ENCODE measurements at regions not wholly inside any gene's neighbourhood (a gene's known extent, or its start where the extent isn't known, plus 50 kb on each side); places are given as distances from the start of the nearest gene placed in this dataset.

- no peak for TF ChIP-seq GATA2 (IDR thresholded peaks at IDR 0.05; ENCODE audit: low read depth, low read length)
- no peak for TF ChIP-seq GATA3 (IDR thresholded peaks at IDR 0.05; ENCODE audit: low read depth, low read length)
Measured at GRCh38 chr2:239609162-239609561, 208.3 kb upstream of the HDAC4 start.

DNA sequence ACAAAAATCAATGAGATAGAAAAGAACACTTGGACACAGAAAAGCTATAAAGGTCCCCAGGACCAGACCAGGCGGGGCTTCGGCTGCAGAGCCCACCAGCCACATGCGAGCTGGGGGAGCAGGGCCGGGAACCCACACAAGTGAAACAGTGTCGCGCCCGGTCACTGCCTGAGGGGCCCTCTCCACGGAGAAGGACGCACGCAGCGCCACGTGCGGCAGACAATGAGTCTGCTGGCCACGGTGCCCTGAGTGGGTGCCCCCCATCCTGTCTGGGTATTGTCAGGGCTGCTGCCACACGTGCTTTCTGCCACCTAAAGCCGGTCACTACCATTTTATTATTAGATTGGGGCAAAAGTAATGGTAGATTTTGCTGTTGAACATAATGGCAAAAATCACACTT is 207.9 kb upstream of the HDAC4 start:
- TF ChIP-seq GATA2 (IDR thresholded peaks at IDR 0.05; ENCODE audit: low read depth, low read length) = no peak

DNA sequence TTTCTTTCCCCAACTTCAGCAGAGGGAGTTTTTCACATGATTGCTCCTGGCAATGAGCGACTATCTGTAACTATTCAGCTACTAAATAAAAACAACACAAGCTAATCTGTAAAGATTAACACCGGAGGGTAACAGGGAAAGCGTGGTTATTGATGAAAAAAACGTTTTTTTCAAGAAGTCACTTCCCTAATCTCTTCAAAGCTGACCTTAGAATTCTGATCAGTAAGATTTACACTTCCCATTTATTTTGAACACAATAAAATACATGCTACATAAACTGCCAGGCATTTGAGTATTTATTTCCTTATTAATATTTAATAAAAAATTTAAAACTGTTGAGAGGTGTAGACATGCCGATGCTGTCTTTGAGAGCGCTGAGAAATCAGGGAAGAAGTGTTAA is 207.4 kb upstream of the HDAC4 start:
- TF ChIP-seq GATA2 (IDR thresholded peaks at IDR 0.05; ENCODE audit: low read depth, low read length) (no peak), GATA3 (IDR thresholded peaks at IDR 0.05; ENCODE audit: low read depth, low read length) (no peak)

- TF ChIP-seq GATA2 (IDR thresholded peaks at IDR 0.05; ENCODE audit: low read depth, low read length) = no peak
- TF ChIP-seq GATA3 (IDR thresholded peaks at IDR 0.05; ENCODE audit: low read depth, low read length) = no peak
Measured at GRCh38 chr2:239607517-239608191, 206.8 kb upstream of the HDAC4 start.

DNA sequence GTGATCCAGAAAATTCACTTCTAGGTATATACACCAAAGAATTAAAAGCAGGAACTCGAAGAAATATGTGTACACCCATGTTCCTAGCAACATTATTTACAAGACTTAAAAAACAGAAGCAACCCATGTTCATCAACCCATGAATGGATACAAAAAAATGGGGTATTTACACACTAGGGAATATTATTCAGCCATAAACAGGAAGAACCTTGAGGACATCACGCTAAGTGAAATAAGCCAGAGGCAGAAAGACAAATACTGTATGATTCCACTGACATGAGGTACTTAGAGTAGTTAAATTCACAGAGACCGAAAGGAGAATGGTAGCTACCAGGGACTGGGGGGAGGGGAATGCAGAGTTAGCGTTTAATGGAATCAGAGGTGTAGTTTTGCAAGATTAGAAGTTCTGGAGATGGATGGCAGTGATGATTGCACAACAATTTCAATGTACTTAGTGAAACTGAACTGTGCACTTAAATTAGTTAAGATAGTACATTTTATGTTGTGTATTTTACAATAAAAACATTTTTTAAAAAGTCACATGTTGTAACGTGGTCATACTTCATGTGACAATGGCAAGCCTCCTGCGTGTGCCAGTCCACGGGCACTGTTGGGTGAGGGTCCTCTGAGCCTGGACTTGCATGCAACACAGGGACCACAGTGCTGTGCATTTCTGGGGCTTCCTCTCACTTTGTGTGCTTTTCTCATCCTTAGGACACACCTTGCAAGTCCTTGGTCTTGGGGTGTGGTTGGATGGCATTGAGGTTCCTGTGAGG is 206.1 kb upstream of the HDAC4 start:
- no peak for TF ChIP-seq GATA2 (IDR thresholded peaks at IDR 0.05; ENCODE audit: low read depth, low read length)
- no peak for TF ChIP-seq GATA3 (IDR thresholded peaks at IDR 0.05; ENCODE audit: low read depth, low read length)

DNA sequence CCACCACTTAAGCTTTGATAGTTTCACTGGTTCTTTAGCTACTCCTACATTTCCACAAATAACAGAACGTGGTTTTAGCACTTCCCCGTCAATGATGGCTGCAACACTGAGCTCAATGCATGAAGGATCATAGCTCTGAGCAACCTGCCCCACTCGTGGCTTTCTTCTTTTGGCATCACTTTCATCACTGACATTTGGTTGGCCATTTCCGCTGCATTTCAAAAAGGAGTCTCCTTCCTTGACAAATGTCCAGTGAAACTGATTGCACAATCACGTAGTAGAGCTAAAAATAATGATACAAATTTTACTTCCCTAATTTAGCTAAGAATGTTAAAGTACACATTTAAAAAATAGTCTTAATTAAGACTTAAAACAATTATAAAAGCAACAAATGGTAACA is 205.2 kb upstream of the HDAC4 start:
- no peak for TF ChIP-seq GATA3 (IDR thresholded peaks at IDR 0.05; ENCODE audit: low read depth, low read length)
- TF ChIP-seq GATA2 (IDR thresholded peaks at IDR 0.05; ENCODE audit: low read depth, low read length) = no peak

DNA sequence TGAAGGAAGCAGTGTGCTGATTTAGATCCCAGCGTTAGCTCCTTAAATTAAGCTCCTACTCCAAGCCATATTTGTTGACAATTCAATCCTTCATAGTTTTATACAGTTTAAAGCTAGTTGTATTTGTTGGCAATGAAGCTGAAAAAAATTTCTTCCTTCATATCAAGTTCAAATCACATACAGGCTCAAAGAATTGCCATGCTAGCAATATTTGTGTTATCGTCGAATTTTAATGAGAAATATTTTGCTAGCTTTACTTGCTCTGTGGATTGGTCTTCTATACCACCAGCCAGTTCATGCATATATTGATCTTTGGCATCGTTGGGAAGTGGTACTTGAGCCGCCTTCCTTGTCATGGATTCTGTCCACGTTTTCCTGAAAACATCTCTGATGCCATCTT is 204.6 kb upstream of the HDAC4 start:
- no peak for TF ChIP-seq GATA3 (IDR thresholded peaks at IDR 0.05; ENCODE audit: low read depth, low read length)
- TF ChIP-seq GATA2 (IDR thresholded peaks at IDR 0.05; ENCODE audit: low read depth, low read length) = no peak

DNA sequence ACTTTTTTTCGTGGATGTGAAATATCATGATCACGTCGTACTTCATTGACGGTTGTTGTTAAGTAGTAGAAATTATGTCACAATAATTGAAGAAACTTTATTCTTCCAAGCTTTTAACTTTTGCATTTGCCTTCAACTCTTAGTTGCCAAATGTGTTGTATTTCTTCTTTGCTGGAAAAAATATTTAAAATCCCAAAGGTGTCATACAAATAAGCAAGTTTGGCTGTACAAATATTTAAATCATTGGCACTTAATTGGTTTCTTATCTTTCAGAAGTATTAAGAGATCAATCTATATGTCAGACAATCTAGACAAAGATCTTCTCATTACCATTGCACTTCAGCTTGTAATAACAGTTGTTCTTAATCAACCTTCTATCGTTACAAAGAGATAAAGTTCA is 204.0 kb upstream of the HDAC4 start:
- TF ChIP-seq GATA2 (IDR thresholded peaks at IDR 0.05; ENCODE audit: low read depth, low read length) (no peak), GATA3 (IDR thresholded peaks at IDR 0.05; ENCODE audit: low read depth, low read length) (no peak)

DNA sequence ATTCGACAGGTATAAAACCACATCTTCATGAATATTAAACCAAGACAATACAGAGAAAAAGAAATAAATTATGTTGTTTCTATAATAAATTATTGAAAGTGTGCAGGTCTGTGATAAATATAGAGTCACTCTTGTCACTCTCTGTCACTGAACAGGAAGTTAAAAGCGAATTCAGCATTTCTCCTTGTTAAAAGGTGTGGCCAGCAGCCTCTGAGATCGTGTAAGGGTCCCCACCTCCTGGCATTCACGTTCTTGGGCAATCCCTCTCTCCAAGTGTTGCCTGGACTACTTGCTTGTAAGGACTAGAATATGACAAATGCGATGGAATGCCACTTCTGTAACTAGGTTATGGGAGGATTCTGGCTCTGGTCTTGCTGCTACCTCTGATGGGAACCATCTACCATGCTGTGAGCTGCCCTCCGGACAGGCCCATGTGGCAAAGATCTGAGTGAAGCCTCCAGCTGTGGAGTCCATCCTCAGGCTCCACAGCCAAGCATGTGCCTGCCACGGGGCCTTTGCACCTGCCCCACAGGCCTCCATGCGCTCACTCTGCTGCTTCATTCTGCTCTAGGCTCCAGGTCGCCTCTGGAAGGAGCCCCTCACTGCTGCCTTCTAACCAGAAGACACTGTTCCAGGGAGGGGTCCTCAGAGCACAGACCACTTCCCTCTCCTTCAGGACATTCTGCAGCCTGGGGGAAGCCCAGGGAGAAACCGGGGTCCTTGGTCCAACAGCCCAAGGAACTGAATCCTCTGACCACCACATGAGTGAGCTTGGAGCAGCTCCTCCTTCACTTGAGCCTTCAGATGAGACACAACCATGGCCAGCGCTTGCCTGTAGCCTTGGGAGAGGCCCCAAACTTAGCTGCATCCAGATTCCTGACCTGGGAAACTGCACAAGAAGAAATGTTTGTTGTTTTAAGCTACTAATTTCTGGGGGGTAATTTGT is 202.9 kb upstream of the HDAC4 start:
- TF ChIP-seq GATA3 (IDR thresholded peaks at IDR 0.05; ENCODE audit: low read depth, low read length) (no peak), GATA2 (IDR thresholded peaks at IDR 0.05; ENCODE audit: low read depth, low read length) (no peak)

GRCh38 chr2:239602290-239603282 is 201.8 kb upstream of the HDAC4 start:
- TF ChIP-seq GATA3 (IDR thresholded peaks at IDR 0.05; ENCODE audit: low read depth, low read length) (no peak), GATA2 (IDR thresholded peaks at IDR 0.05; ENCODE audit: low read depth, low read length) (no peak)

DNA sequence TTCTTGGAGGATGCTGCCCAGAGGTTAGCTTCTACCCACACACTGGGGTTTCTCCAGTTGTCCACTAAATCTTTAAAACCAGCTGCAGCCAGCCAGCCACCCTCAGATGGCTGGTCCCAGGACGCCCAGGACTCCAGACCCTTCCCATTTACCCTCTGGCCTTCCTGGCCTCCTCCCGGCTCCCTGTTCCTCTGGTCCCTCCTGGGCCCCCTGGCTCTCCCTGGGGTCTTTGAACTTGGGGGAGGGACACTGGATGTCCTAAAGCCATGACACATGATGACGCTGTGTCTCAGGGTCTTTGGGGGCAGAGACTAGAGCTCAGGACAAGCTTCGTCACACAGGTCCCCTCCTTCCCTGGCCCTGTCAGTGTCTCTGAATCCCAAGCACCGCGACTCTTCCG is 201.1 kb upstream of the HDAC4 start:
- TF ChIP-seq GATA3 (IDR thresholded peaks at IDR 0.05; ENCODE audit: low read depth, low read length) (no peak), GATA2 (IDR thresholded peaks at IDR 0.05; ENCODE audit: low read depth, low read length) (no peak)

DNA sequence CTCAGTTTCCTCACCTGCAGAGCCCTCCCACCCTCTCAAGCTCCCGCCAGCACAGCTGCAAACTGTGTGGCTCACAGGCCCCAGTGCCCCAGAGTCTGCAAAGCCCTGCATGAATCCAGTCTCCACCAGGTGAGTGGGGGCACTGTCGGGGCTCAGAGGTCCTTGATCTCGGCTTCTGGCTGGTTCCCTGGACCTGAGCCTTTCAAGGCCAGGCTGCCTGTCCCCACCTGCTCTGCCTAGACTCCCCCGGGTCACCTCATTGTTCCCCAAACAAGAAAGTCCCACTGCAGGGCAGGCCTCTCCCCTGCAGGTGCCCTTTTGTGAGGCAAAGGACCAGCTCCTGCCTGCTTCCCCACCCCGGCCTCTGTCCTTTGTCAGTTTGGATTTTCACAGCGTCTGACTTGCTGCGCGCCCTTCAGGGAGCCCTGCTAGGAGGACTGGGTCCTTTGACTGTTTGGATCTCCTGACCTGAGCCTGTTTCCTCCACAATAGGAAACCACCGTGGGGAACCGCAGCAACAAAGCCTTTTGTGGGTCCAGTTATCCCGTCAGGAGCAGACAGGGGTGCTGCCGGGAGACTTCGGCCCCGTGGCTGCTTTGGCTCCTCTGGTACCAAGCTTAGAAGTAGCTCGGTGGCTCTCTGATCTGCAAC is 200.5 kb upstream of the HDAC4 start:
- TF ChIP-seq GATA2 (IDR thresholded peaks at IDR 0.05; ENCODE audit: low read depth, low read length) (no peak), GATA3 (IDR thresholded peaks at IDR 0.05; ENCODE audit: low read depth, low read length) (no peak)

DNA sequence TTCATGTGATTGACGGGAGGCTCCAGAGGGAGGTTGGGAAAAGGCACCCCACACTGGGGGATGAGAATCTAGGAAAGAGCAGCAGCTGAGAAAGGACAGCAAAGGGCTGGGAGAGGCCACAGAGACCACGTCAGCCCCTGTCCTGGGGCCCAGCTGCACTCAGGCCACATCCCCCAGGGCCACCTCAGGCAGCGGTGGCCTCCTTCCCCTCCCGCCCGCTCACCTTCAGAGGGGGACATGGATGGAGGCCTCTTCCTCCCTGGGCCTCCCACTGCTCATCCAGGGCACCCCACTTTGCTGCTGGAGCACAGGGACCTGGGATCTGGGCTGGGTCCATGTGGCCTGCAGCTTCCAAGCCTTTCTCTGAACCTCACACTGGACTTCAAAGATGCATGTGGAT is 199.8 kb upstream of the HDAC4 start:
- TF ChIP-seq GATA3 (IDR thresholded peaks at IDR 0.05; ENCODE audit: low read depth, low read length) (no peak), GATA2 (IDR thresholded peaks at IDR 0.05; ENCODE audit: low read depth, low read length) (no peak)

Data from SH-SY5Y (cell line).